ENCODE measurements at regions not wholly inside any gene's neighbourhood (a gene's known extent, or its start where the extent isn't known, plus 50 kb on each side); places are given as distances from the start of the nearest gene placed in this dataset.

DNA sequence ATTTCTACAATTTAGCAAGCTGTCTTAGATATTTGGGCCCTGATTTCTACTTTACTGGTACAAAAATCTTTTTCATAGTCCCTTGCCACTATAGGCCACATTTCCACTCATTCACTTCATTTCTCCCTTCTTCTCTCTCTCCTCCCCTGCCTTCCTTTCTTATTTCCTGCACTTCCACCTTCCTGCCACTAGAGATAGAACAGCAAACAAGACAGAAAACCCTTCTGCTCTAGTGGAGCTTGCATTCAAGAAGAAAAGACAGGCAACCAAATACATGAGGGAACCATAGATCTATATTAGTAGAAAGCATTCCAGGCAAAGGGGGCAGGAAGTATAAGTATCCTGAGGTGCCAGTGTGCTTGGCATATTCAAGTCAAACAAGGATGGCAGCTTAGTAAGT is 623.5 kb downstream of the FLRT2 start:
- Histone ChIP-seq H3K27ac (no peak overlapping the region), H3K9me3 (no peaks in the 10 kb centered on the region), H3K27me3 (no peaks in the 10 kb centered on the region), H3K36me3 (no peaks in the 10 kb centered on the region), H3K4me1 (no peaks in the 10 kb centered on the region), H3K4me3 (no peak overlapping the region)
- intact Hi-C loops (cut with DNase I): no loop called here
- TF ChIP-seq CTCF (IDR thresholded peaks at IDR 0.05) (peak in 1 of 4 donors; percentile 4), POLR2A (IDR thresholded peaks at IDR 0.05) (no peak)
- no peak for ATAC-seq
- DNase-seq: no peak

GRCh38 chr14:86143248-86143647 is 613.3 kb downstream of the FLRT2 start:
- ATAC-seq (no peak), DNase-seq (no peak)
- Histone ChIP-seq H3K27ac (no peak overlapping the region), H3K36me3 (no peaks in the 10 kb centered on the region), H3K9me3 (no peaks in the 10 kb centered on the region), H3K4me1 (no peaks in the 10 kb centered on the region), H3K27me3 (no peaks in the 10 kb centered on the region), H3K4me3 (no peak overlapping the region)
- TF ChIP-seq CTCF (IDR thresholded peaks at IDR 0.05): no peak
- no peak for TF ChIP-seq POLR2A (IDR thresholded peaks at IDR 0.05)
- intact Hi-C loops (cut with DNase I): no loop called here
- 29% methylated on average over 1 of the region's 1 CpG for WGBS (ENCODE audit: insufficient coverage, low coverage, low lambda C conversion rate, missing lambda C conversion rate)

DNA sequence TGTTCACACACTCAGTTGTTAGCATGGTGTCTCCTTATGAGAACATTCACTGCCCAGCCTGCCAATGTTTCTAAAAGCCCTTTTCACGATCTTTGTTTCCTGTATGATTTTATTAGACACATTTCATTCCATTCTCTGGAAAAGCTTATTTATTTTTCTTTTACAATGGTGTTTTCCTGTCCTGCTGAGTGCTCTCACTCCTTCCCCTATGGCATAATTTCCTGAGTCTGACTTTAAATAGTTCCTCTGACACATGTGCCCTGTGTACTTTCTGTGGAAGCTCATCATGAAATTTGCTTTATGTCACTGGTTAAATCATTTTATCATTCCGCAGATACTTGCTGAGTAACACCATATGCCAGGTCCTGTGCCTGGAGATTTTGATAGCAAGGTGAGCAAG is 612.0 kb downstream of the FLRT2 start:
- Histone ChIP-seq H3K27me3 (no peaks in the 10 kb centered on the region), H3K27ac (no peak overlapping the region), H3K9me3 (no peaks in the 10 kb centered on the region), H3K4me3 (no peak overlapping the region), H3K36me3 (no peaks in the 10 kb centered on the region), H3K4me1 (no peaks in the 10 kb centered on the region)
- DNase-seq: no peak
- WGBS (ENCODE audit: insufficient coverage, low coverage, low lambda C conversion rate, missing lambda C conversion rate): 36% methylated on average over 2 of the region's 2 CpGs
- TF ChIP-seq CTCF (IDR thresholded peaks at IDR 0.05) (no peak), POLR2A (IDR thresholded peaks at IDR 0.05) (no peak)
- no peak for ATAC-seq
- intact Hi-C loops (cut with DNase I): no loop called here

DNA sequence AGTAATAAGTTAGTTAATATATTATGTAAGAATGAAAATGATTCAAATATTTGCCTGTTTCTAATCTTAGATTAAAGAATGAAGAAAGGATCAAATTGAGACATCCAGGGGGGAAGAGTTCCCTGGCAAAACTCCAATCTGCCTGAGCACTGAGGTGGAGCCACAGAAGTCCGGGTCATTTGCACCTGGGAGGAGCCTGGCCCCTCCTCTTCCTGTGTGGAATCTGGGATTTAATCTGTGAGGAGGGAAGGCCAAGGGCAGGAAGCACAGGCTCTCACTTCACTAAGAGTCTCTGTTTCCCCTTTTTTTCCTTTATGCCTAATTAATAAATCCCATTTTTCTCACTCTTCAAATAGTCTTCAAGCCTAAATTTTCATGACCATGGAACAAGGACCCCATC is 599.5 kb downstream of the FLRT2 start:
- TF ChIP-seq POLR2A (IDR thresholded peaks at IDR 0.05) (no peak), CTCF (IDR thresholded peaks at IDR 0.05) (no peak)
- 17% methylated on average over 1 of the region's 1 CpG for WGBS (ENCODE audit: insufficient coverage, low coverage, low lambda C conversion rate, missing lambda C conversion rate)
- no peaks in the 10 kb centered on the region for H3K9me3 ChIP-seq
- ATAC-seq (no peak), DNase-seq (no peak)
- H3K36me3 ChIP-seq: no peaks in the 10 kb centered on the region
- H3K4me3 ChIP-seq: no peak overlapping the region
- H3K4me1 ChIP-seq: no peaks in the 10 kb centered on the region
- intact Hi-C loops (cut with DNase I): no loop called here
- H3K27me3 ChIP-seq: no peaks in the 10 kb centered on the region
- no peak overlapping the region for H3K27ac ChIP-seq

DNA sequence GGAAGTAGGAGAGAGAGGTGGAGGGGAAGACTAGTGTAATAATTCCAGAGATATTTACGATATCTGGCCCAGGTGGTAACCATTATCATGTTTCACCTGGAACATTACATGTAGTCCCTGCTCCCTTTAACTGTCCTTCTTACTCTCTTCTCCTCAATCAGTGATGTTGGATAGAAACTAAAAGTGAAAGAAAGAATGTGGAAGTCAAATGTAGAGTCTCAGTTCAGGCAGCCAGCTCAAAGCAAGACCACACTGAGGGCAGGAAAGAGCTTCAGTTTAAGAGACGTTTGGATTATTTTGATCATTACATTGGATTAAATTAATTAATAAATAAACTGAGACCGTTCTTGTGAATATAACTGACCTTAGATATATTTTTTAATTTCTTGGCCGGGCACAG is 594.4 kb downstream of the FLRT2 start:
- Histone ChIP-seq H3K27me3 (no peaks in the 10 kb centered on the region), H3K4me3 (no peak overlapping the region), H3K27ac (no peak overlapping the region), H3K4me1 (no peaks in the 10 kb centered on the region), H3K36me3 (no peaks in the 10 kb centered on the region), H3K9me3 (no peaks in the 10 kb centered on the region)
- ATAC-seq (no peak), DNase-seq (no peak)
- 63% methylated on average over 4 of the region's 4 CpGs for WGBS (ENCODE audit: insufficient coverage, low coverage, low lambda C conversion rate, missing lambda C conversion rate)
- intact Hi-C loops (cut with DNase I): no loop called here
- no peak for TF ChIP-seq CTCF (IDR thresholded peaks at IDR 0.05)
- TF ChIP-seq POLR2A (IDR thresholded peaks at IDR 0.05): no peak

All from right lobe of liver (tissue), 6 donors.